Upper lobe of left lung (tissue), 4 donors: ENCODE measurements at regions not wholly inside any gene's neighbourhood (a gene's known extent, or its start where the extent isn't known, plus 50 kb on each side); places are given as distances from the start of the nearest gene placed in this dataset.

Experiments
- CTCF ChIP-seq, 6 experiments: fragments of 450-650 bp in 4 of 6; fragments of 200-600 bp in 2 of 6; sonication (generic) in 2 of 6; IDR thresholded peaks; one replicate each; pipeline ENCODE4 v1.5.1; 2016 to 2019; ENCODE audit warnings: antibody characterized with exemption in 6 of 6
- POLR2A ChIP-seq, 4 donors: fragments of 450-650 bp; IDR thresholded peaks; one replicate each; pipeline ENCODE4 v1.5.1; 2016 to 2017; ENCODE audit warnings: antibody characterized with exemption in 4 of 4, mild to moderate bottlenecking in 2 of 4

- TF ChIP-seq CTCF (IDR thresholded peaks at IDR 0.05) = no peak
- TF ChIP-seq POLR2A (IDR thresholded peaks at IDR 0.05) = no peak
Measured at GRCh38 chr10:58963723-58964124, 212.7 kb upstream of the PHYHIPL start.
